HG02798 (cell line): ENCODE measurements at regions not wholly inside any gene's neighbourhood (a gene's known extent, or its start where the extent isn't known, plus 50 kb on each side); places are given as distances from the start of the nearest gene placed in this dataset.
A peak's percentile ranks its signal among the peaks of the same experiment; 100 is the strongest.
"Not testable (repeated sequence)": the region's sequence is repeated elsewhere in the genome, so short reads cannot be mapped to it uniquely, and the experiment has no call there.

Experiments used
- ATAC-seq: cut with Tn5 transposase; IDR thresholded peaks from one replicate; pipeline ENCODE4 v1.9.1; 2021; ENCODE audit warnings: mild to moderate bottlenecking; ENCODE audit not compliant: unreplicated experiment, poor library complexity

DNA sequence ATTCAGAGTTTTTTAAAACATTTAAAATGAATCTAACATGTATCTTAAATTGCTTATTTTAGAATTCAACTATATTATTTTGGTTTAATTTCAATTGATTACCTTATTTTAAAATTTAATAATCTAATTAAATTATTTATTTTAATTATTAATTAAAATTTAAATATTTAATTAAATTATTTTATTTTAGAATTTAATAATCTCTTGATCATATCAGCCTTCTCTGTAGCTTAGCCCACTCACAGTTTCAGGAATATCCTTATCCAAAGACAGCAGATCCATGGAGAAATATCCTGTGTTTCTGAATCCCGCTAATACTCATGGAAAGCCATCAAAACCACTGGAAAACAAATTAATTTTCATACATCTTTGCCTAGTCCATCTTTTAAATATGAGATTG is 1669.2 kb downstream of the PCDH9 start:
- ATAC-seq: no peak

DNA sequence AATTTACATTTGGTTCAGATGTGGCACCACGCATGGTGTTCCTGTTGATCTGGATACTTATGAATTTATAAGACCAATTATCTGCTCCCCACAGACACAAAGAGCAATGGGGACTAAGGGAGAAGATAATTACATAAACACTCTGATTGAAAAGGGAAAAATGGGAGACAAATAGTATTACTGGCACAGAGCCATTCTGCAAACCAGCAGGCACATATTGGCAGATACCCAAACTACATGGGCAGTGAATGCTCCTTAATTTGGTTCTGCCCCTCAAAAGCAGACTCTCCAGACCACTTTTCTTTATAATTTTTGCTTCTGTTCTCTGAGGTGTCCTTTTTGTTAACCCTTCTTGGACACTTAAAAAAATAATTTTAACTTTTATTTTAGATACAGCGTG is 1674.2 kb downstream of the PCDH9 start:
- no peak for ATAC-seq

DNA sequence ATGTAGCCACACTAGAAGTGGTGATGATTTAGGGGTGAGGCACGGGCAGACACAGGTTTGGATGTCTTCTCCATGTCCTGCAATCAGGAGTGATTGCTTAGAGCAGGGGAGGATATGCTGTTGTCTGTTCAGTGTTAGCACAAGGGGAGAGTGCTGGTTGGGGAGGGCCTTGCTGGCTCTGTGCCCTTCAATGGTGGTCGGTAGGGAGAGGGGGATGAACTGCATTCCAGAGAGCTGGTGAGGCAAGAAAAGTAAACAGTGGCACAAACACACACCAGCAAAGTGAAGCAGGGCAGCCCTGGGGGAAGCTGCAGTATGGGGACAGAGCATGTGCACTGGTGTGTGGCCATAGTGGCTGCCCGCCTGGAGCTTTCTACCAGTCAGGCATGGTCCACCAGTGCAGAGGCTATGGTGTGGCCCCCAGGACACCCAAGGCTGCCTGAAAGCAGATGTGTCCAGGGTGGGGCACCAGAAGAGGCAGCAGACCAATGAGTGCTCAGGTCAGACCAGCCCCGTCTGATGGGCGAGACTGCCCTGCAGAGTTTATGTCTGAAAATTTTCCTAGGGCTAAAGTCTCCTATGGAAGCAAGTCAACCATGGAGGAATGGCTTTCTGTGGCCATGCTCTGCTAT is 1676.9 kb downstream of the PCDH9 start:
- no peak for ATAC-seq

DNA sequence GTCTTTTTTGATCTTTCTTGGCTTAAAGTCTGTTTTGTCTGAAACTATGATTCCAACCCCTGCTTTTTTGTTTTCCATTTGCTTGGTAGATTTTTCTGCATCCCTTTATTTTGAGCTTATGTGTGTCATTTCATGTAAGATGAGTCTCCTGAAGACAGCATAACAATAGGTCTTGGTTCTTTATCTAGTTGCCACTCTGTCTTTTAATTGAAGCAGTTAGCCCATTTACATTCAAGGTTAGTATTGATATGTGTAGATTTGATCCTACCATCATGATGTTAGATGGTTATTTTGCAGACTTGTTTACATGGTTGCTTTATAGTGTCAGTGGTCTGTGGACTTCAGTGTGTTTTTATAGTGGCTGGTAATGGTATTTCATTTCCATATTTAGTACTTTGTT is 1678.9 kb downstream of the PCDH9 start:
- no peak for ATAC-seq

DNA sequence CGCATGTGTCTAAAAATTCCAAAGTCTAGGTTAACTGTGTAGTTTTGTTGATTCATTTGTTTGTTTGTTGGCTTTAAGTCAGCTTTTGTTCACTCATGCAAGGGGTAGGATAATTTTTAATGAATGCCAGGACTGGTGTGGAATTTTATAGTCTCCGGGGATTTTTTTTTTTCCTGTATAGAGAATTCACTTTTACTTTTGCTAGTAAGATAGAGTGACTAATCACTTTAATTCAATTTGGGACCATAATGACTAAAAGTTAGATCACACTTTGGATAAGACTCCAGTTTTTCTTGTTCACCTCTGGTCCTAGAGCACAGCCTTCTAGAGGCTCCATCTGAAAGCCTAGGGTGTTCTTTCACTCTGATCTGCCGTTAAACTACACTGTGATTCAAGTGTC is 1690.0 kb downstream of the PCDH9 start:
- no peak for ATAC-seq

DNA sequence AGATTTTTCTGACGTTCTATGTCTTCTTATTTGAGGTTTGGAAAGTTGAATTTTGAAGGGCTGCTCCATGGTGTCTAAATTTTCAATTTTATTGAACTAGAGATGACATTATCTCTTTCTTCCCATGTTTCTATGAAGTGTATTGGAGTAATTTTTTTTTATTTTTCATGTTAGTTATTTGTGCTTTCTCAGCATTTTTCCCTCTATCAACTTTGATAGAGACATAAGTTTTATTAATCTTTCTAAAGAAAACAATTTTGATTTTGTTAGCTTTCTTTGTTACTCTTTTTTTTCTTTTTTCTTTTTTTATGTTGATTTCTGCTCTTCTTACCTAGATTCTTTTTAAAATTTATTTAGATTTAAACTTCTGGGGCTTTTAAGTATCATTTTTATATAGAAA is 1694.8 kb downstream of the PCDH9 start:
- no peak for ATAC-seq

DNA sequence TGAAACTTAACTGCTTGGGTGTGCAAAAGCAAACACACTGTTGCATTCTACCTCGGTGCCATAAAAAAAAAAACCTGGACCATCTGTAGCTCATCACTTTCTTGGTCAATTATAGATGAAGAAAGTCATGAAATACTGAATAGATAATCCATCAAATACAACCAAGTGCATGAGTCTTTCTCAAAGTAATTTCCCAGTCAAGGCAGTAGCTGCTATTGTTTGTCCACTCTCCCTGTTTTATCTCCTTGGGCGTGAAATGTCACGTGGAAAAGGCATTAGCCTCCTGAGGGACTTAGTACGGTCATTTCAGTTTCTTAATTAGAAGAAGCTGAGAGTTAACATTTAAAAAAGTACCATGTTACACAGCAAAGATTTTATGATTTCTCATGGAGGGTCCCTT is 1697.9 kb downstream of the PCDH9 start:
- no peak for ATAC-seq

DNA sequence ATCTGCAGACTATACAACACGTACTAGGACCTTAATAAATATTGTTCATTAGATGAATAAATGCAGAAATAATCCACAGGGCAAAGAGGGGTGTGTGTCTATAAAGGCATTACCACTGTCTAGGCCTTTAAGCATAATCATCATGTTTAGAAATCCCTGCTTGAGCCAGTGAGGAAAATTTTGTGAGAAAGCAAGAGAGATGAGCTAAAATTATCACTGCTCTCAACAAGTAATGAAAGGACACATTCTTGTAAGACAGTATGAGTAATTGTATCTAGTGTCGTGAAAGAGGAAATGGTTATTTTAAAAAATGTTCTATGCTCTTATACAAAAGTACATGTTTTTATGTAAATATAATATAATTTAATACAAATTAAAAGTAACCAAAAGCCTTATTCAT is 1699.4 kb downstream of the PCDH9 start:
- ATAC-seq: no peak

DNA sequence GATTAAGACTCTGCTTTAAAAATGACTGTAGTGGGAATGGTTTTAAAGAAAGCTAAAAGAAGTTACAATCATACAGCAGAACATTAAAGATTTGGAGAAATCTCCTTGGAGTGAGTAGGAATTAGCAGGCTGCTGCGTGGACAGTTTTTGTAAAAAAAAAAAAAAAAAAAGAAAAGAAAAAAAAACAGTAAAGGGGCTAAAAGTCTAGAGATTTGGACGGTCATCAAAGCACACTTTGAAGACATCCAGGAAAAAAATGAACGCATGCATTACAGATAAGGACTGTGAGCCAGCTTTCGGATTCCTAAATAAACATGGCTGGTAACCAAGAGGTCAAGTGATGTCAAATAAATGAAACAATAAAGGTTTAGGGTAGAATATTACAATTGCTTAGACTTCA is 1700.6 kb downstream of the PCDH9 start:
- ATAC-seq: no peak

DNA sequence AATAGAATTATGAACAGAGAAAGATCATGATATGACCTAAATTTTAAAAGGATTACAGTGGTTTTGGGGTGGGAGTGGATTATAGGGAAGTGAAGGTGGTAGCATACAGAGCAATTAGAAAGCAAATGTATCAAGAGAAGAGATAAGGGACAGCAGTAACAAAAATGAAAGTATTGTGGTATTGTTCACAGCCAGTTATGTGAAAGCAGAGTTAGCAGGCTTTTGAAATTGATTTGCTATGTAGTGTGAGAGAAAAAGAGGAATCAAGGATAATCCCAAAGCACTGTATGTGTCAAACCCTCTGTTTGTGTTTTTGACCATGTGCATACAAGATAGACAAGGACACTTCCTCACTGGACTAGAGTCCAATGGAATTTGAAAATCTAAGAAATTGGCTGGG is 1721.4 kb downstream of the PCDH9 start:
- ATAC-seq: no peak

DNA sequence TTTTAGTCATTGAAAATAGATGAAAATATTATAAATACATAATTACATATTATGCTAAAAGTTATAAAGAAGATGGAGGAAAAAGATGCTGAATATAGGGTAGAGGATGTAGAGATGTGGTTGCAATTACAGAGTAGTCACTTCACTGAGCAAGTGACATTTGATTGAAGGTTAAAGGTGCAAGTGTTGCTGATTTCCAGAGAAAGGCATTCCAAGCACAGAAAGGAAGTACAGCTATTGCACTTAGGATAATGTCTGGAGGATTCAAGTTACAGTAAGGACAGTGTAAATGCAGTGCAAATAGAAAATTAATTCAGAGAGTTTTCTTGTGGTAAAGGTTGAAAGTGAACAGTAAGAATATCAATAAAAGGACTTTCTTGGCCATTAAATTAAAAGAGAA is 1721.8 kb downstream of the PCDH9 start:
- ATAC-seq: no peak

DNA sequence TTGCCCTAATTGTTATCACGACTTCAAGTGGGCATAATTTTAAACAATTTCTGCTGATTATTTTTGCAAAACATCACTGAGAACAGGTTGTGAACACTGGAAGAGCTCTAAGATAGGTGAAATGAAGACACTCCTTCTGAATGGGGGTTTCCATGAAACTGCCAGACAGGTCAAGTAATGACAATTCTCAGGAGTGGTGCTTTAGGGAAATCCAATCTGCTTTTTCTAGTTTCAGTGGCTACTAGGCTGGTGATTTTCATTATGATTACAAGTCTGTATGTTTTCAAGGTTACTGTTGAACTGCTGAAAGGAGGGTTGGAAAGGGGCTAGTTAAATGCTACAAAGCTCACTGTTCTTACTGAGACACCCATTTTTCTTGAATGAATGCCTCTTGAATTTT is 1724.2 kb downstream of the PCDH9 start:
- ATAC-seq: peak; percentile 62

DNA sequence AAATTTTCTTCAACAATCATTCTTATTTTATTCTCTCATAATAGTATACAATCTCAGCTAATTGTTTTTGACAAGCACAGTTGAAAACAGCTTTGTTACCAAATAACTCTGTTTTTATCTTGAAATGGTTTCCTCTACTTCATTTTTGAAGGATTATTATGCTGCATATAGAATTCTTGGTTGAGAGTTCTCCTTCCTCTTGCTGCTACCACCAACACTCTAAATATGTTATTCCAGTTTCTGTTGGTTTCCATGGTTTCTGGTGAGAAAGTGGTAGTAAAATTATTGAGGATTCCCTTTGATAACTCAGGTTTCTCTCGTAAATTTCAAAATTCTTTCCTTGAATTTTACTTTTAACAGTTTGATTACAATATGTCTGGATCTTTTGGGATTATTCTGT is 1725.9 kb downstream of the PCDH9 start:
- no peak for ATAC-seq

DNA sequence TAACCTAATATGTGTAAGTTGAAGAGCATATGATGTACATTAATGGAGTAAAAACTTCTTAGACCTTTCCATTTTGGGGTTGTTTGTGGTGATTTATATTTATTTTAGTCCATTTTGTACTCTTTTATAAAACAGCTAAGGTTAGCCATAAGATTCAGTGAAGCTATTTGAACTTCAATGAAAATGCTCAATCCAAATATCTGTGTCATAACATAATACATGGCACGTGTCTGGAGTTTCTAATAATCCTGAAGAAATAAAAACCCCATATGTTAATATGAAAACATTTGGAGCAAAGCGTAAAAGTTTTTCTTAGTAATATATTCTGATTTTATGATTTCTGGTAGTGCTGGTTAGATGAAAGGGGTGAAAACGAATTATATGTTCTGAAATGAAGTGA is 1729.7 kb downstream of the PCDH9 start:
- ATAC-seq: no peak

DNA sequence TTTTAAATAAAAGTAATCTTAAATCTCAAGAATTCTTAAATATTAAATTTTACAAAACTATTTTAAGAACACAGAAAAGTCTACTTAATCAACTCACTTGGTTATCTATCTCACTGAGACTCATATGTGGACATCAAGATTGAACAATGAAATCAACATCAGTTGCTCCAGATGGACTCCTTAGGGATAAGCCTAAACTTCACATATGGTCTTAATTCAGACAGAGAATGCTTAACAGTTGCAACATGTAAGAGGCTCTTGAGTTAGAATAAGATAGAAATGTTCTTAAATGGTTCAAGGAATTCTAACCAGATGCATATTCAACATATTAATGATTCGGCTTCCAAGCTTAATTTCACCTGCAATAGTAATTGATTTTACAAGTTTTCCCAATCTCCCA is 1730.9 kb downstream of the PCDH9 start:
- no peak for ATAC-seq

DNA sequence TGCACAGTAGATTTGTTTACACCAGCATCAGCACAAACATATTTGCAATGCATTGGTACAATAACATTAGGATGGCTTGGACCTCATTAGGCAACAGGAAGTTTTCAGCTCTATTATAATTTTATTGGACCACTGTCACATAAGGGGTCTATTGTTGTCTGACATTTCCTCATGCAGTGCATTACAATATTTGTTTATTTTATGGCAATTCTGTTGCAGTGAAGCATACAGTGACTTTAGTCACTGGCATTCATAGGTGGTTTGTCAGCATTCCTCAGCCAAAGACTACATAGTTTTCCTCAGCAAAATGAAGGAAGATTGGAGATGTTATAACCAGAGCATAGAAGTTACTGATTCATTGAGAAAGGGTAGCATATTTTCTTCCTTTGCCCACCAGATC is 1732.9 kb downstream of the PCDH9 start:
- no peak for ATAC-seq

DNA sequence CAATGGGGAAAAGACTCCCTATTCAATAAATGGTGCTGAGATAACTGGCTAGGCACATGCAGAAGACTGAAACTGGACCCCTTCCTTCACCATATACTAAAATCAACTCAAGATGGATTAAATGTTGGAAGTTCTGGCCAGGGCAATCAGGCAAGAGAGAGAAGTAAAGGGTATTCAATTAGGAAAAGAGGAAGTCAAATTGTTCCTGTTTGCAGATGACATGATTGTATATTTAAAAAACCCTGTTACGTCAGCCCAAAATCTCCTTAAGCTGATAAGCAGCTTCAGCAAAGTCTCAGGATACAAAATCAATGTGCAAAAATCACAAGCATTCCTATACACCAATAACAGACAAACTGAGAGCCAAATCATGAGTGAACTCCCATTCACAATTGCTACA is 1739.4 kb downstream of the PCDH9 start:
- ATAC-seq: not testable (repeated sequence)

DNA sequence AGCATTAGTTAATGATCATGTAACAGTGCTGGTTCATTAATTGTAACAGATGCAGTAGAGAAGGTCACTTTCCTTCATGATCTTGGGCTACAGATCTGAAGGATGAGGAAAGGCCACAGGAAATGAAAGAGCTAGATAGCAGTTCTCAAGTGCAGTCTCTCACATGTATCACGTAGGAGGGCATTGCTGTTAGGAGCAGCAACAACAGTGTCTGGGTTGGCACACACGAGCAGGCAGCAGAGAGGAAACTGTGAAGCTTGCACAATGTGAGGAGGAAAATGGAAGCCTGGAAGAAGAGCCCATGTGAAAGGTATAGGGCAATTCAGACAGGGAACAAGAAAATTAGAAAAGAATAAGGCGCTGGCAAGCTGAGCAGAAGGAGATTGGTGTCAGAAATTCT is 1741.5 kb downstream of the PCDH9 start:
- ATAC-seq: no peak

DNA sequence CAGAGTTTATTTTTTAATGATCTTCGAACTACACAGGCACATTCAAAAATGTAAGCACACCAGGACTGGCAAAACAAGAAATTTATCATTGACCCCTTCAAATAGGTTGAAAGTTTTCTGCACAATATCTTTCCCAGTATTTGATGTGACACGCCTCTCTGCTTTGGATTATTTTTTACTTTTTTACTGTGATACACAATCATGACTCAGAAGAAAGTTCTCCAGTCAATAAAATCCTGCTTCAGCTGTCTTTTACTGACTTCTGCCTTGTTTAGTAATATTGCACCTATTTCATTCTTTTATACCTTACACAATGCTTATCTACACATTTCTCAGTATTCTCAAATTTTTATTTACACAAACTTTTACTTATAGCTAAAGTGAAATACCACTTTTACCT is 1750.4 kb downstream of the PCDH9 start:
- ATAC-seq: no peak

DNA sequence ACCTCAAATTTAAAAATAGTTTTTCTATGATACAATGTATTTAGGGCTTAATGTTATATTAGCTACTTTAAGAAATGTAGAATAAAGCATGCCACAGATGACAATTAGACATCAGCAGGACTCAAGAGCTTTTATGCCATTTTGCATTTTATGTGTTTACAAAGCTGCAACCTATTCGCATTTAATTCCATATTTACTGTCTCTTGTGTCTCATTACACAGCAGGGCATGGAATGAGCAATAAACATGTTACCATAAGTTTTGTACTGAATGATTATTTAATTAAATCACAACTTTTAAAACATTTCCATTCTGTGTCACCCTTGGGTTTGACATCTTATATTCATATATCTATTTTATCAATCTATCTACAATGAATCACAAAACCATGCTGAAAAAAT is 1756.9 kb downstream of the PCDH9 start:
- ATAC-seq: no peak

DNA sequence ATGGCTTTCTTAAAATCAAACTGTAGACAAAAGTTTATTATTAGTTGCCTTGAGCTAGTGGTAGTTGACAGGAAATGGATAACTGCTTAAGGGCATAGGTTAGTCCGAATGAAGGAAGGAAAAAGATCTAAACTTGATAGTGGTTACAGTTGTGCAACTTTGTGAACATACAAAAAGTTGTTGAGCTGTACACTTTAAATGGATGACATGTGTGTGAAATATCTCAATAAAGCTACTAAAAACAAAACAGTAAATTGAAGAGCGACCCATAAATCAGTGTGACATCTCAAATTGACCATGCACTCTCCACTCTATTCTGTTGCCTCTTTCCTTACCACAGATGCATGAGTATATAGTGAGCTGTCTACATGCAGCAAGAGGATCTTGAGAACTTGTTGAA is 1757.8 kb downstream of the PCDH9 start:
- ATAC-seq: no peak

DNA sequence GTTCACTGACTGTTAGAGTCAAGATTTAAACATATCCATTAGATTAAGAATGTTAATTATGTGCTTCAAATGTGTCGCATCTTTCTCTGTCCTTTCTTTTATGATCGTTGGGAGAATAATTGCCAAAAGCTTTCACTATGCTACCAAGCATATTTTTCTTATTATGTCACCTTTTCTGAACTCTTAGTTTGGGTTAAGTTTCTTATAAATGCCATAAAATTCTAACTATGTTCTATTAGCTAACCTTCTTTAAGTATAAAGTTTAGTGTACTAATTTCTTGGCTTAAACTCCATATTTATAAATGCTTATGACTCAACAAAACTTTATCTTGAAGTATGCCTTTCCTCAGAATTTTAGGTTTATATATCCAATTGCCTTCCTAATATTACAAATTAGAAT is 1759.4 kb downstream of the PCDH9 start:
- no peak for ATAC-seq

DNA sequence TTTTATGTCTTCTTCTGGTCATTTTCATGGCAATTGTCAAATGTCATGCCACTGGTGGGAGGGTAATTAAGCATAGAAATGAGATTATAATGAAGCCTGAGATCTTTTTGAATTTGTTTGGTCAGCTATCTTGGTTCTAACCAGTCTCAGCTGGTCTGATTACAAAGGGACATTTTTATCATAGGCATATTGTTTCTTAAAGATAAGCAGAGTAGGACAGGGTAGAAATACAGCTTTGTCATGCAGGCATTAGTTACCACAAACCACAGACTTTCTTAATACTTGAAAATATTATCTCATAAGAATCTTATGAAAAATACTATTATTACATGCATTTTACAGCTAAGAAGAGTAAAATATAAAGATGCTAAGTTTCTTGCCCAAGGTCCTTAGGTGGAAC is 1761.5 kb downstream of the PCDH9 start:
- no peak for ATAC-seq
